ENCODE measurements at regions not wholly inside any gene's neighbourhood (a gene's known extent, or its start where the extent isn't known, plus 50 kb on each side); places are given as distances from the start of the nearest gene placed in this dataset.

GRCh38 chr5:30100929-30101328 is 1092.6 kb upstream of the CDH6 start:
- TF ChIP-seq POLR2A (IDR thresholded peaks at IDR 0.05) (no peak), CTCF (IDR thresholded peaks at IDR 0.05) (no peak)

All from Peyer's patch (tissue), 4 donors.